ENCODE measurements at regions not wholly inside any gene's neighbourhood (a gene's known extent, or its start where the extent isn't known, plus 50 kb on each side); places are given as distances from the start of the nearest gene placed in this dataset.
A peak's percentile ranks its signal among the peaks of the same experiment; 100 is the strongest.
"Not testable (repeated sequence)": the region's sequence is repeated elsewhere in the genome, so short reads cannot be mapped to it uniquely, and the experiment has no call there.

- H3K27ac ChIP-seq (ENCODE audit: extremely low read length, insufficient read depth, low read length); H3K4me1 ChIP-seq (ENCODE audit: insufficient read depth, low read length); H4K20me1 ChIP-seq (ENCODE audit: insufficient read depth, low read length); POLR2A ChIA-PET; H3K9ac ChIP-seq (ENCODE audit: insufficient read depth, low read depth, low read length); ATAC-seq; H3K4me3 ChIP-seq (replicated peaks in 1 of 3; ENCODE audit: insufficient read depth in 1 of 3, low read depth in 2 of 3, low read length in 3 of 3); H3K36me3 ChIP-seq (replicated peaks in 1 of 2; ENCODE audit: control insufficient read depth in 1 of 2, insufficient read depth in 2 of 2, low read length in 2 of 2); BruUV-seq (replicated peaks); intact Hi-C loops (cut with micrococcal nuclease; ENCODE audit: unreplicated experiment); H3K79me2 ChIP-seq (ENCODE audit: insufficient read depth, low read length); FAIRE-seq; DNase-seq (ENCODE audit: low spot score); H2AFZ ChIP-seq (ENCODE audit: low read length); H3K27me3 ChIP-seq (ENCODE audit: control insufficient read depth in 1 of 2, insufficient read depth in 2 of 2, low read length in 2 of 2); in situ Hi-C loops (cut with HindIII; ENCODE audit: extremely low pct_ligation_motif_present, low pct_unique_long_range_greater_than_20kb); H3K4me2 ChIP-seq (ENCODE audit: low read depth, low read length); CTCF ChIA-PET (ENCODE audit: low intra/inter-chr PET ratio, low total read pairs): not testable (repeated sequence)
- H3K9me3 ChIP-seq (ENCODE audit: low read length) = peaks cover 26% of the 10 kb centered on the region
- peak in 1 of 2 experiments; percentile 24; a peak in 2 of 4 replicates for TF ChIP-seq MAFK (conservative IDR thresholded peaks at IDR 0.05 in 1 of 2, IDR thresholded peaks at IDR 0.05 in 1 of 2; ENCODE audit: low read length in 2 of 2)
Observed at GRCh38 chr20:30183124-30183523, 1074.3 kb upstream of the DEFB115 start.

- H3K36me3 ChIP-seq (replicated peaks in 1 of 2; ENCODE audit: control insufficient read depth in 1 of 2, insufficient read depth in 2 of 2, low read length in 2 of 2); intact Hi-C loops (cut with micrococcal nuclease; ENCODE audit: unreplicated experiment); H3K27ac ChIP-seq (ENCODE audit: extremely low read length, insufficient read depth, low read length); CTCF ChIA-PET (ENCODE audit: low intra/inter-chr PET ratio, low total read pairs); H2AFZ ChIP-seq (ENCODE audit: low read length); FAIRE-seq; H3K4me1 ChIP-seq (ENCODE audit: insufficient read depth, low read length); H4K20me1 ChIP-seq (ENCODE audit: insufficient read depth, low read length); BruUV-seq (replicated peaks); in situ Hi-C loops (cut with HindIII; ENCODE audit: extremely low pct_ligation_motif_present, low pct_unique_long_range_greater_than_20kb); H3K4me3 ChIP-seq (replicated peaks in 1 of 3; ENCODE audit: insufficient read depth in 1 of 3, low read depth in 2 of 3, low read length in 3 of 3); H3K9ac ChIP-seq (ENCODE audit: insufficient read depth, low read depth, low read length); H3K4me2 ChIP-seq (ENCODE audit: low read depth, low read length); DNase-seq (ENCODE audit: low spot score); ATAC-seq; H3K79me2 ChIP-seq (ENCODE audit: insufficient read depth, low read length); H3K27me3 ChIP-seq (ENCODE audit: control insufficient read depth in 1 of 2, insufficient read depth in 2 of 2, low read length in 2 of 2); POLR2A ChIA-PET: not testable (repeated sequence)
- H3K9me3 ChIP-seq (ENCODE audit: low read length) = peaks cover 12% of the 10 kb centered on the region
Observed at GRCh38 chr20:30191785-30192184, 1065.7 kb upstream of the DEFB115 start.

- H3K36me3 ChIP-seq (replicated peaks in 1 of 2; ENCODE audit: control insufficient read depth in 1 of 2, insufficient read depth in 2 of 2, low read length in 2 of 2); ATAC-seq; H3K9me3 ChIP-seq (ENCODE audit: low read length); H3K4me2 ChIP-seq (ENCODE audit: low read depth, low read length); POLR2A ChIA-PET; H3K79me2 ChIP-seq (ENCODE audit: insufficient read depth, low read length); FAIRE-seq; DNase-seq (ENCODE audit: low spot score); H3K9ac ChIP-seq (ENCODE audit: insufficient read depth, low read depth, low read length); intact Hi-C loops (cut with micrococcal nuclease; ENCODE audit: unreplicated experiment); H3K27ac ChIP-seq (ENCODE audit: extremely low read length, insufficient read depth, low read length); H4K20me1 ChIP-seq (ENCODE audit: insufficient read depth, low read length); CTCF ChIA-PET (ENCODE audit: low intra/inter-chr PET ratio, low total read pairs); H3K27me3 ChIP-seq (ENCODE audit: control insufficient read depth in 1 of 2, insufficient read depth in 2 of 2, low read length in 2 of 2); H3K4me1 ChIP-seq (ENCODE audit: insufficient read depth, low read length); in situ Hi-C loops (cut with HindIII; ENCODE audit: extremely low pct_ligation_motif_present, low pct_unique_long_range_greater_than_20kb); BruUV-seq (replicated peaks); H3K4me3 ChIP-seq (replicated peaks in 1 of 3; ENCODE audit: insufficient read depth in 1 of 3, low read depth in 2 of 3, low read length in 3 of 3); H2AFZ ChIP-seq (ENCODE audit: low read length): not testable (repeated sequence)
Observed at GRCh38 chr20:30234477-30234876, 1023.0 kb upstream of the DEFB115 start.

GRCh38 chr20:30275073-30275472 is 982.4 kb upstream of the DEFB115 start:
- H3K4me3 ChIP-seq (replicated peaks in 1 of 3; ENCODE audit: insufficient read depth in 1 of 3, low read depth in 2 of 3, low read length in 3 of 3); H3K36me3 ChIP-seq (replicated peaks in 1 of 2; ENCODE audit: control insufficient read depth in 1 of 2, insufficient read depth in 2 of 2, low read length in 2 of 2); H3K4me1 ChIP-seq (ENCODE audit: insufficient read depth, low read length); ATAC-seq; intact Hi-C loops (cut with micrococcal nuclease; ENCODE audit: unreplicated experiment); CTCF ChIA-PET (ENCODE audit: low intra/inter-chr PET ratio, low total read pairs); H3K79me2 ChIP-seq (ENCODE audit: insufficient read depth, low read length); POLR2A ChIA-PET; FAIRE-seq; H3K27ac ChIP-seq (ENCODE audit: extremely low read length, insufficient read depth, low read length); H4K20me1 ChIP-seq (ENCODE audit: insufficient read depth, low read length); H3K4me2 ChIP-seq (ENCODE audit: low read depth, low read length); H2AFZ ChIP-seq (ENCODE audit: low read length); BruUV-seq (replicated peaks); H3K27me3 ChIP-seq (ENCODE audit: control insufficient read depth in 1 of 2, insufficient read depth in 2 of 2, low read length in 2 of 2); H3K9ac ChIP-seq (ENCODE audit: insufficient read depth, low read depth, low read length); DNase-seq (ENCODE audit: low spot score): not testable (repeated sequence)
- H3K9me3 ChIP-seq (ENCODE audit: low read length) = peaks cover 18% of the 10 kb centered on the region
- in situ Hi-C loops (cut with HindIII; ENCODE audit: extremely low pct_ligation_motif_present, low pct_unique_long_range_greater_than_20kb) = loop anchor here (25.0 kb wide), 1 partner anchor 638 kb away; no protein-coding TSS in a partner anchor
- WGBS (ENCODE audit: low lambda C conversion rate) = 20% methylated on average over 4 of the region's 4 CpGs
